GM23248 (cell line): ENCODE measurements at regions not wholly inside any gene's neighbourhood (a gene's known extent, or its start where the extent isn't known, plus 50 kb on each side); places are given as distances from the start of the nearest gene placed in this dataset.

Experiments
- EZH2 ChIP-seq: fragments of 200-600 bp; sonication (generic); IDR thresholded peaks from 2 replicates; pipeline ENCODE4 v1.6.1; 2018; ENCODE audit warnings: antibody characterized with exemption, mild to moderate bottlenecking; ENCODE audit not compliant: insufficient read depth, poor library complexity, severe bottlenecking
- EZH2phosphoT487 ChIP-seq: fragments of 200-600 bp; sonication (generic); IDR thresholded peaks from 2 replicates; pipeline ENCODE4 v1.6.1; 2018; ENCODE audit warnings: antibody characterized with exemption, moderate library complexity, mild to moderate bottlenecking, low read depth; ENCODE audit not compliant: insufficient read depth

GRCh38 chr2:107635883-107636282 is 190.8 kb upstream of the RGPD4 start:
- TF ChIP-seq EZH2 (no peak), EZH2phosphoT487 (no peak)
